Pancreas (tissue), 10 donors: ENCODE measurements at regions not wholly inside any gene's neighbourhood (a gene's known extent, or its start where the extent isn't known, plus 50 kb on each side); places are given as distances from the start of the nearest gene placed in this dataset.

Experiments used
- ATAC-seq, 4 donors: fragments of 200-7000 bp; cut with Tn5 transposase; one replicate each; pipeline versions ENCODE4 v1.8.0 to v1.9.1; 2020; ENCODE audit warnings: mild to moderate bottlenecking in 4 of 4, moderate library complexity in 4 of 4
- DNase-seq, 6 donors: peaks; one replicate each; pipeline ENCODE4 v3.0.0-alpha.2; 2020
- FAIRE-seq: peaks from 2 replicates; lab custom pipeline; 2012; peaks lifted over from hg19 to GRCh38; lab: Jason Lieb, UNC
- H3K27ac ChIP-seq, 4 donors: fragments of 200-600 bp; sonication (generic); 1 replicate in 3 of 4; 2 replicates in 1 of 4; pipeline versions ENCODE4 v1.5.0 to v1.8.0; 2020
- H3K27me3 ChIP-seq, 4 donors: fragments of 200-600 bp; one replicate each; pipeline ENCODE4 v1.8.0; 2021
- H3K36me3 ChIP-seq, 3 donors: fragments of 200-600 bp; sonication (generic) in 1 of 3; one replicate each; pipeline versions ENCODE4 v1.5.0 to v1.8.0; 2020 to 2021
- H3K4me1 ChIP-seq, 3 donors: fragments of 200-600 bp; one replicate each; pipeline ENCODE4 v1.8.0; 2021
- H3K4me3 ChIP-seq, 4 donors: fragments of 200-600 bp; sonication (generic) in 2 of 4; one replicate each; pipeline versions ENCODE4 v1.5.0 to v1.8.0; 2020 to 2021
- H3K9me3 ChIP-seq, 4 donors: fragments of 200-600 bp; one replicate each; pipeline ENCODE4 v1.8.0; 2021
- CTCF ChIP-seq, 4 donors: fragments of 200-600 bp; sonication (generic) in 3 of 4; IDR thresholded peaks; one replicate each; pipeline versions ENCODE4 v1.5.0 to v1.8.0; 2021; ENCODE audit warnings: antibody characterized with exemption in 4 of 4
- WGBS, 2 donors: extraction: QIAGEN DNeasy Blood & Tissue Kit; methylation state at CpG; one replicate each; pipeline ENCODE4 v1.1.7; 2013; 5-methylcytosine and 5-hydroxymethylcytosine counted together
- intact Hi-C, 3 donors: fragments of 100-400 bp; cut with DNase I; formaldehyde crosslinking; loops; one replicate each; pipeline versions ENCODE4 v1.11.1 to v1.14.2; 2022
- donor health status: healthy with polysubstance abuse.
- donor health status: DM: no; HTN: no; CAD: no; lungs with moderate emphysema.
- donor health status: DM: no; HTN: no; CAD: no.
- donor health status: control.
- donor health status: control.
- donor health status: Bipolar disorder and iron deficiency.
- donor health status: DM: yes; HTN: yes; CAD: no.
- donor health status: DM: no; HTN: no; CAD: no.
- donor health status: DM: no; HTN: no; CAD: no.
- donor health status: DM: yes; HTN: yes; CAD: no.

GRCh38 chr3:39754549-39754948 is 54.9 kb upstream of the MYRIP start:
- Histone ChIP-seq H3K27ac (no peak overlapping the region), H3K4me1 (peaks cover 0 to 10% (median 5%) of the 10 kb centered on the region in 3 donors), H3K4me3 (no peak overlapping the region), H3K36me3 (no peaks in the 10 kb centered on the region), H3K27me3 (no peaks in the 10 kb centered on the region), H3K9me3 (no peaks in the 10 kb centered on the region)
- FAIRE-seq (no peak), ATAC-seq (no peak), DNase-seq (no peak)
- intact Hi-C loops: no loop called here
- no peak for TF ChIP-seq CTCF (IDR thresholded peaks at IDR 0.05)
- WGBS, 2 donors: 75 to 82% methylated on average over 3 of the region's 3 CpGs

GRCh38 chr3:39755100-39755499 is 54.3 kb upstream of the MYRIP start:
- H3K36me3 ChIP-seq: no peaks in the 10 kb centered on the region
- H3K27ac ChIP-seq: no peak overlapping the region
- no peak for TF ChIP-seq CTCF (IDR thresholded peaks at IDR 0.05)
- ATAC-seq (no peak), FAIRE-seq (no peak), DNase-seq (no peak)
- intact Hi-C loops: no loop called here
- no peaks in the 10 kb centered on the region for H3K9me3 ChIP-seq
- H3K4me3 ChIP-seq: no peak overlapping the region
- peaks cover 0 to 10% (median 5%) of the 10 kb centered on the region in 3 donors for H3K4me1 ChIP-seq
- H3K27me3 ChIP-seq: no peaks in the 10 kb centered on the region
- 74 to 100% methylated on average over 1 of the region's 1 CpG for WGBS, 2 donors

- no peak for FAIRE-seq
- WGBS, 2 donors: 75 to 79% methylated on average over 2 of the region's 2 CpGs
- no peak for DNase-seq
- TF ChIP-seq CTCF (IDR thresholded peaks at IDR 0.05): no peak
- no peaks in the 10 kb centered on the region for H3K27me3 ChIP-seq
- H3K27ac ChIP-seq: no peak overlapping the region
- no peaks in the 10 kb centered on the region for H3K9me3 ChIP-seq
- no peak overlapping the region for H3K4me3 ChIP-seq
- no peaks in the 10 kb centered on the region for H3K36me3 ChIP-seq
- intact Hi-C loops: no loop called here
- no peak for ATAC-seq
- peaks cover 0 to 3% (median 0%) of the 10 kb centered on the region in 3 donors for H3K4me1 ChIP-seq
These were observed 52.1 kb upstream of the MYRIP start for GRCh38 chr3:39757307-39757706.
